ENCODE measurements at regions not wholly inside any gene's neighbourhood (a gene's known extent, or its start where the extent isn't known, plus 50 kb on each side); places are given as distances from the start of the nearest gene placed in this dataset.

GRCh38 chr7:46963719-46964118 lies 618.2 kb downstream of the TNS3 start:
- TF ChIP-seq EZH2 (IDR thresholded peaks at IDR 0.05) (no peak), CTCF (IDR thresholded peaks at IDR 0.05) (no peak)
